Activated CD4-positive, alpha-beta T cell treated with anti-CD3 and anti-CD28 coated beads, Interleukin-2, Interleukin-6, amounts not matched to agents 100 ng/mL and 50 ng/mL, durations not matched to agents 16 hours and 8 hours (primary cell): ENCODE measurements at regions not wholly inside any gene's neighbourhood (a gene's known extent, or its start where the extent isn't known, plus 50 kb on each side); places are given as distances from the start of the nearest gene placed in this dataset.
A peak's percentile ranks its signal among the peaks of the same experiment; 100 is the strongest.

Source experiments
- DNase-seq: peaks from one replicate; pipeline ENCODE4 v3.0.0-alpha.2; 2020

- no peak for DNase-seq
Measured at GRCh38 chr16:80489173-80489572, 51.6 kb upstream of the DYNLRB2 start.

GRCh38 chr16:80488167-80488566 lies 52.6 kb upstream of the DYNLRB2 start:
- no peak for DNase-seq

DNA sequence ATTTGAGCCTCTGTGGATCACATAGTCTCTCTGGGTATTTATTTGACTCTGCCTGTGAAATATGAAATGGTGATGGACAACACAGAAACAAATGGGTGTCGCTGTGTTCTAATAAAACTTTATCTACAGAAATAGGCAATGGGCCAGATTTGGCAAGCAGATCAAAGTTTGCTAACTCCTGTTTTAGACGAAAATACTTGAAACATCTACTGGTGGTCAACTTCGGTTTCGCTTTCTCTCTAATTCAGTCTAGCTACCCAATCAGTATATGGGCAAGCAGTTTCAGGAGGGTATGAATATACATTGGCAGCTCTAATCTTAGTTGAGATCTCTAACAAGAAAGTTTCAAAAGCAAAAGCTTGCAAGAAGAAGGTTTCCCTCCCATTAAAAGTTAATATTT lies 60.1 kb upstream of the DYNLRB2 start:
- peak; percentile 3 for DNase-seq

- DNase-seq = no peak
Measured at GRCh38 chr16:80477838-80478237, 63.0 kb upstream of the DYNLRB2 start.

- DNase-seq = no peak
Measured at GRCh38 chr16:80468029-80468428, 72.8 kb upstream of the DYNLRB2 start.

DNA sequence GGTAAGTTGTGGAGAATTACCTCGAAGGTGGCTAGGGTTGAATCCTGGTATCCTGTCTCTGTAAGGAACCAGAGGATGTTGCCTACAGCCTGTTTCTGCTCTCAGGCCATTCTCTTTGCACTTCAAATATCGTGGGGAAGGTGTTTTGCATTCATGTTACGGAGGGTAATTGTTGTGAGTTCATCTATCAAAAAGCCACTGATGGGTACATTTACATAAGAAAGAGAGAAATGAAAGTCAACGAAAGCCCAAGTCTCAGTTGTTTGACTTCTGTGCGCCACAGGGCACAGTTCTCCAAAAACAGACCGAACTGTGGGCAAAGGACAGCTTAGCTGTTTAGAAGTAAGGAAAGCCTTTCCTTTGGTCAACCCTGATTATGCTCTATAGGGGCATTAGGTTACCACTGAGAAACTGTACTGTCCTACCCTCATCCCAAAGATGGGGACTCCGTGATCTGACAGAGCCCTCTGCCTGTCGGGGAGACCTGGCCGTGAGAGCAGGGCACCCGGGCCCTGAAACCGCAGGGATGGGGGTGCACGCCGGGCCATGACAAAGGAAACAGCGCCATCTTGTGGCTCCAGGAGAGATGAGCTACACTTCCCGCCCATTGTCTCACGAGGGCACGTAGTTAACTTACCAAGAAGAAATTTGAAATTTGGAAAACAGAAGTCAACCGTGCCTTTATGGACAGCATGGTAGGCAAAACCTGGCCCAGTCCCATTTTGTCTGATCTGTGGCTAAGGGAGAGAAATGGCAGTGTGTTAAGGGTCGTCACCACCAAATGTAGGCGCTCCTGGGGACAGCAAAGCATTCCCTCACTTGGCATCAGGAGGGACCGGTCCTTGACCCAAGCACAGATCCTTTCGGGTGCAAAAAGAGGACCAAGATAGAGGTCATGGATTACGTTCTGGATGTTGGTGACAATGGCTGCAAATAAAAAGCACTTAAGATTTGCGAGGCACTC lies 74.5 kb upstream of the DYNLRB2 start:
- DNase-seq = peak; percentile 76

DNA sequence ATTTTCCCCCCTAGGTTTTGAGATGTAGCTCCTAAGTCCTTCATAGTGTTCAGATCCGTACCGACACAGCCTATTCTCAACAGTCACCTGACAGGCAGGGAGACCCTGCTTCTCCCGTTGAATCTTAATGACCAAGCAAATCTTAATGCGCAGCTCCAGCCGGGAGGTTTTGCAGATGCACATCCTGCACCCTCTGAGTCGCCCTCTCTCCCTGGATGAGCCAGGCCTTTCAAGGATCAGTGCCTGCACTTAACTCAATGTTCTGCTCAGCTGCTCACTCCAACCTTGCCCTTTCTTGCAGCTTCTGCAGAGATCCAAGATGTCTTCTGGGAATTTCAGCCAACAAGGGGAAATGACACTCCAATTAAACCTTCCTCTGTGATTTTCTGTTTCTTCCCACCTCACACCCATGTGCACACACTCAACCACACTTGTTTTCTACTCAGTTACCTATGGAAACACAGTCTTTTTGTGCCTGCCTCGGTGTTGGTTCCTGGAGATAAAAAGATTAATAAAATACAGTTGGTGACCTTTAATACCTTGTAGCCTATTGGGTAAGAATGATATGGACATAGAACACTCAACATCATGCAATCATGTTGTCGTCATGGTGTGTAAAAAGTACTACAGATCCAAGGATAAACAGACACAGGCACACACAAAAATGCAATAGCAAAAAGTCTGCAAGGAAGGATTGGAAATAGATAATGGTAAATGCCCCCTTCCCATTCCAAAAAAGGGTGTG lies 76.9 kb upstream of the DYNLRB2 start:
- DNase-seq = no peak

- DNase-seq = no peak
Measured at GRCh38 chr16:80463326-80463725, 77.5 kb upstream of the DYNLRB2 start.

DNA sequence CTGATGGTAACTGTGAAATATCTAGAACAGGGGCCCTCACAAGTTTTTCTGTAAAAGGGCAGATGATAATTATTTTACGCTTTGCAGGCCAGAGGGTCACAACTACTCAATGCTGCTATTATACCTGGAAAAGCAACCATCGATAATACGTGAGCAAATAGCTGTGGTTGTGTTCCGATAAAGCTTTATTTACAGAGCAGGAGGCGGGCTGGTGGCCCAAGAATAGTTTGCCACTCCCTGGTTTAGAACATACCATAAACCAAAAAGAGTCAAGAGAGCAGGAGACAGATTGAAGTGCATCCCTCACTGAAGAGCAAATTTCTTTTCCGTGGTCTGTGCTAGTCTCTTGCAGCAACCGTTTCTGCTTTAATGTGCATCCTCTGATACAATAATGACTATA lies 77.9 kb upstream of the DYNLRB2 start:
- DNase-seq = no peak

GRCh38 chr16:80460988-80461387 lies 79.8 kb upstream of the DYNLRB2 start:
- DNase-seq = no peak

DNA sequence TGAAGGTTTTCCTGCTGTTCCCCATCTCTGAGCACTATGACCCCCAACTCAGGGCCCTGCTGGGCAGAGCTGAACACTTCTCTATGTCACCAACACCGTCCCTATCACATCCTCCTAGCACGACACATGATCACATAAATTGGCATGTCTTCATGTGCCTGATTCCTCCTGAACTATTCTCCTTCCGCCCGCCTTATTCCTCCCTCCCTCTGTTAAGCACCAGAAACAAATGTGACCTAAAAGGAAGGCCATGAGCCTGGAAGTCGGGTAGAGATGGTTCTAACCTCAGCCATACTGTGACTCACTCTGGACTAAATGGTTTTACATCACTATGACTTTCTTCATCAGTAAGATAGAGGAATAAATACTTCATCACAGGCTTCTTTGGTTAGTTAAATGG lies 80.8 kb upstream of the DYNLRB2 start:
- no peak for DNase-seq

GRCh38 chr16:80459331-80459777 lies 81.4 kb upstream of the DYNLRB2 start:
- DNase-seq = no peak

DNA sequence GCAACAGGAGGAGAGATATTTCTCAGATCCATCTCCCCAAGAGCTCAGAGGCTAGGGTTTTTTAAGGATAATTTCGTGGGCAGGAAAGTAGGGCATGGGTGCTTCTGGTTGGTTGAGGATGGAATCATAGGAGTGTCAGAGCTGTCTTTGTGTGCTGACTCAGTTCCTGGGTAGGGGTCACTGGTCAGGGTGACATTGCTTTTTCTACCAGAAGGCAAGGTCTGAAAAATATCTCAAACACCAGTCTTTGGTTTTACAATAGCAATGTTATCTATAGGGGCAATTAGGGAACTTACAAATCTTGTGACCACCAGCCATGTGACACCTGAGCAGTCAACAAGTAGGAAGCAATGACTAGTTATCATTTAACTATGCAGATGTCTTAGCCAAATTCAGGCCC lies 82.9 kb upstream of the DYNLRB2 start:
- DNase-seq = no peak

DNA sequence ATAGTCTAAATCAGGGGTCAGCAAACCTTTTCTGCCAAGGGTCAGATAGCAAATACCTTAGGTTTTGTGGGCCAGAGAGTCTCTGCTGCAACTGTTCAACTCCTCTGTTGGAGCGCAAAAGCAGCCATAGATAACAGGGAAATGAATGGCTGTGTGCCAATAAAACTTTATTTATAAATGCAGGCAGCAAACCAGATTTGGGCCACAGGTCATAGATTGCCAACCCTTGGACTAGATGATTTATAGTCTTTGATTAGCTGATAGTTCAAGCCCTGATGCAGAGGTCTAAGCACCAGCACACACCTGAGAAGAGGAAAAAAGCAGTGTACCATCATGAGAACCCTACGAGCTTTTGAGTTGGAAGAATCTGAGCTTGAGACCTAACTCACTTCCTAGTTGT lies 86.0 kb upstream of the DYNLRB2 start:
- DNase-seq = no peak

GRCh38 chr16:80449392-80449791 lies 91.4 kb upstream of the DYNLRB2 start:
- no peak for DNase-seq

DNA sequence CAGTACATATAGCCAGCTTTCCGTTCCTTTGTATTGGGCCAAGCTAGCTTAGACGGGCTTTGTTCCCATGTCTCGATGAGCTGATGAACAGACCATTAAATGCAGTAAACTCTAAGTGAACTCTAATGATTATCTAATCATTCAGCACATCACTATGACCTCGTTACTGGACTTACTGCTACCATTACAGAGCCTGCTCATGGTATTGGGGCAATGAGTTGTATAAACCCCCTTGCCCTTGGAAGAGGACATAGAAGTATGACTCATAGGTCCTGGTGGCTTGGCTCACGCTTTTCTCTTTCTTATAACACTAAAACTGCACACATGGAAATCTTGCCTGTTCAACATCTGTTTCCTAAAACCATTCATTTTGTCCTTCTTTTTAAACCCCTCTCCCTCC lies 93.6 kb upstream of the DYNLRB2 start:
- no peak for DNase-seq

GRCh38 chr16:80442779-80443178 lies 98.0 kb upstream of the DYNLRB2 start:
- DNase-seq = no peak

DNA sequence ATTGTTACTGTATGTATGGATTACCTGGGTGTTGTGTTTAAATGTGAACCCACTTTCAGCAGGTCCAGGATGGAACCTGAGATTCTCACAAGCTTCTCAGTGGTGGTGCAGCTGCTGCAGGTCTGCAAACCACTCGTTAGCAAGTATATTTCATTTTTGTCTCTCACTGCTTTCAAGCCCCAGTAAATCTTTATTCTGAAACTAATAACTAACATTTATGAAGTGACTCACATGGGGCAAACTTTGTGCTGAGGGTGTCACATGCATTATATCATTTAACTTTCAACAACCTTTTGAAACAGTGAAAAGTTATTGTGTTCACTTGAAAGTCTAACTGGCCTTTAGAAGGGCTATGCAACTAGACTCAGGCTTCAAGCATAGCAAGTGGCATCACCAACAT lies 98.9 kb upstream of the DYNLRB2 start:
- no peak for DNase-seq

- no peak for DNase-seq
Measured at GRCh38 chr16:80440667-80441066, 100.1 kb upstream of the DYNLRB2 start.

- no peak for DNase-seq
Measured at GRCh38 chr16:80437707-80438106, 103.1 kb upstream of the DYNLRB2 start.

DNA sequence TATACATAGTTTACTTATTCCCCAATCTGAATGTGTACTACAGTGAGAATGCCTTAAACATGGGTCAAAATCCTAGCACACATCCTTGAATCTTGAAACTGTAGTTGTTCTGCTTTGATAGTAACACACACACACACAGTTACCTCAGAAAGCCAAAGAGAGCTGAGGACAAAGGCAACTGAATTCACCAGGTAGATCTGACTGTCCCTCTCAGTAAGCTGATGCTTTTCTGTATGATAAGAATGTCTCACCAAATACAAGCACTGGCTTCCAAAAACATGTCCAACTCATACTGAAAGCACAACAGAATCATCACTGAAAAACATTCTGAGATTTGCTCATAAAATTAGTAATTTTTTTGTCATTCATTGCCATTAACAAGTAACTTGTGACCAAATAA lies 104.3 kb upstream of the DYNLRB2 start:
- peak; percentile 23 for DNase-seq

DNA sequence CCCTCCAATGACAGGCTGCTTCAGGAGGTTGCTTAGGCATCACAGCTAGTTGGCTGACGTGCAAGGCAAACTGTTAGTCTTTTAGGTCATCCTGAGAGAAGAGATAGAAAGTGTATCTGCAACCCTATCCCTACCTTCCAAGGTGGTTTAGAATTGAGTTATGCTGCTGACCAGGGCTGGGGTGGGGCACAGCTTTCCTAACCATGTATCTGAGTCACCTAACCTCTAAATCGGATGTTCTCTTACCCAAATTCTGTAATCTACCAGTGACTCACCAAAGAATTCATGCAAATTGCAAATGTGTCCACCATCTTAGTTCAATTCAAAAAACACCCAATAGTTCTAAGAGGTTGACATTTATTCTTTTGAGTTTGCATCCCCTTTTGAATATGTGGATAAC lies 107.2 kb upstream of the DYNLRB2 start:
- peak; percentile 39 for DNase-seq

DNA sequence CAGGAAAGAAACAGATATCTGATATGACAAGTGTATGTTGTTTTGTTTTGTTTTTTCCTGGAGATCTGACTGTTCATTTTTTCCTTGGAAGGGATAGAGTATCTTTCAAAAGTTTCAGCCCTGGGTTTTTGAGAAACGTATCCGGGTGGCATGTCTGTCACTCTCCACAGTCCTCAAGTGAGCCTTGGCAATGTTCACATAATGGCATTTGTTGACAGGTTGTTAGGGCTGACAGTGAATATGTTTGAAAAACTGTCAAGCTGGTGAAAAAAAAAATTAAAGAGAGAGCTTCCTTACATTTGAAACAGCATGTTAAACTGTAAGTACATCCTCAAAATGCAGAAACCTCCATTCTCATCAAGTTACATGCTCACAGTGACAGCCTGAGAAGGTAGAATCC lies 113.0 kb upstream of the DYNLRB2 start:
- no peak for DNase-seq
